Stomach (tissue), 8 donors: ENCODE measurements at regions not wholly inside any gene's neighbourhood (a gene's known extent, or its start where the extent isn't known, plus 50 kb on each side); places are given as distances from the start of the nearest gene placed in this dataset.
A peak's percentile ranks its signal among the peaks of the same experiment; 100 is the strongest.

Source experiments
- DNase-seq, 2 donors: peaks; one replicate each; pipeline versions ENCODE4 v3.0.0 to v3.0.0-alpha.2; 2013 to 2019
- H3K27ac ChIP-seq, 5 donors: fragments of 200-600 bp in 4 of 5; sonication (generic) in 4 of 5; one replicate each; pipeline ENCODE4 v1.5.1; 2013 to 2019; ENCODE audit warnings: mild to moderate bottlenecking in 1 of 5, moderate library complexity in 1 of 5
- H3K27me3 ChIP-seq, 3 donors: fragments of 200-600 bp; sonication (generic); one replicate each; pipeline ENCODE4 v1.5.1; 2017 to 2019; ENCODE audit warnings: mixed run types in 1 of 3
- H3K36me3 ChIP-seq, 4 donors: fragments of 200-600 bp; sonication (generic); 1 replicate in 3 of 4; 2 replicates in 1 of 4; pipeline ENCODE4 v1.5.1; 2016 to 2019
- H3K4me1 ChIP-seq, 4 donors: fragments of 200-600 bp; sonication (generic); one replicate each; pipeline ENCODE4 v1.5.1; 2016 to 2019
- H3K4me3 ChIP-seq, 4 donors: fragments of 200-600 bp; sonication (generic) in 3 of 4; one replicate each; pipeline ENCODE4 v1.5.1; 2016 to 2019; ENCODE audit warnings: mild to moderate bottlenecking in 1 of 4
- H3K9me3 ChIP-seq, 4 donors: fragments of 200-600 bp; sonication (generic); one replicate each; pipeline ENCODE4 v1.5.1; 2016 to 2019
- CTCF ChIP-seq, 7 experiments: fragments of 450-650 bp in 4 of 7; fragments of 200-600 bp in 3 of 7; sonication (generic) in 3 of 7; IDR thresholded peaks; one replicate each; pipeline ENCODE4 v1.5.1; 2016 to 2019; ENCODE audit warnings: antibody characterized with exemption in 7 of 7, control low read depth in 2 of 7, mild to moderate bottlenecking in 1 of 7
- EP300 ChIP-seq: sonication (generic); formaldehyde crosslinking; IDR thresholded peaks from one replicate; pipeline ENCODE4 v1.6.1; 2017; ENCODE audit warnings: antibody characterized with exemption
- POLR2A ChIP-seq, 4 donors: fragments of 450-650 bp; IDR thresholded peaks; one replicate each; pipeline ENCODE4 v1.6.1; 2016; ENCODE audit warnings: antibody characterized with exemption in 4 of 4, control low read depth in 2 of 4, mild to moderate bottlenecking in 1 of 4, moderate library complexity in 1 of 4
- POLR2AphosphoS5 ChIP-seq, 3 donors: sonication (generic); formaldehyde crosslinking; IDR thresholded peaks; one replicate each; pipeline ENCODE4 v1.6.1; 2016; ENCODE audit warnings: antibody characterized with exemption in 3 of 3
- WGBS, 5 donors: extraction: QIAGEN DNeasy Blood & Tissue Kit in 3 of 5; methylation state at CpG; one replicate each; pipeline versions ENCODE4 v1.1.5 to v1.1.7; 2013 to 2018; 5-methylcytosine and 5-hydroxymethylcytosine counted together
- intact Hi-C: fragments of 100-400 bp; cut with DNase I; formaldehyde crosslinking; loops from one replicate; pipeline ENCODE4 v1.15.1; 2023; ENCODE audit warnings: low total_unique reads
- donor health status: healthy with polysubstance abuse.
- donor health status: Bipolar disorder and iron deficiency.
- donor health status: healthy.

- TF ChIP-seq EP300 (no peak), POLR2A (IDR thresholded peaks at IDR 0.05) (no peak), CTCF (IDR thresholded peaks at IDR 0.05) (no peak), POLR2AphosphoS5 (IDR thresholded peaks at IDR 0.05) (no peak)
- Histone ChIP-seq H3K36me3 (no peaks in the 10 kb centered on the region), H3K4me3 (peak overlapping the region; percentile 44 to 52 (median 48)), H3K4me1 (peaks cover 17 to 30% (median 22%) of the 10 kb centered on the region in 4 donors), H3K27ac (peak overlapping the region in 2 of 5 donors; percentile 20 to 67), H3K27me3 (peaks cover 0 to 9% (median 0%) of the 10 kb centered on the region in 3 donors), H3K9me3 (no peaks in the 10 kb centered on the region)
- DNase-seq, result peak in 1 of 2 donors; percentile 88
- intact Hi-C loops, result loop anchor here (10.0 kb wide), 1 partner anchor 133 kb away; no protein-coding TSS in a partner anchor
- 4 to 22% (median 5%) methylated on average over 9 to 60 of the region's 60 CpGs for WGBS, 5 donors
Measured at GRCh38 chr1:43067977-43068751, 103.9 kb downstream of the EBNA1BP2 start.

- H3K4me1 ChIP-seq, result peaks cover 17 to 25% (median 21%) of the 10 kb centered on the region in 4 donors
- H3K27ac ChIP-seq, result no peak overlapping the region
- H3K4me3 ChIP-seq, result no peak overlapping the region
- no peak for DNase-seq
- no peaks in the 10 kb centered on the region for H3K9me3 ChIP-seq
- peaks cover 0 to 9% (median 0%) of the 10 kb centered on the region in 3 donors for H3K27me3 ChIP-seq
- TF ChIP-seq EP300 (no peak), CTCF (IDR thresholded peaks at IDR 0.05) (no peak), POLR2AphosphoS5 (IDR thresholded peaks at IDR 0.05) (no peak), POLR2A (IDR thresholded peaks at IDR 0.05) (no peak)
- no peaks in the 10 kb centered on the region for H3K36me3 ChIP-seq
- intact Hi-C loops, result loop anchor here (10.0 kb wide), 1 partner anchor 132 kb away; no protein-coding TSS in a partner anchor
- 89 to 98% (median 93%) methylated on average over 6 of the region's 6 CpGs for WGBS, 5 donors
Measured at GRCh38 chr1:43067233-43067745, 104.8 kb downstream of the EBNA1BP2 start.

- Histone ChIP-seq H3K27ac (no peak overlapping the region), H3K4me1 (peaks cover 17 to 25% (median 21%) of the 10 kb centered on the region in 4 donors), H3K27me3 (peaks cover 0 to 9% (median 0%) of the 10 kb centered on the region in 3 donors), H3K4me3 (no peak overlapping the region), H3K9me3 (no peaks in the 10 kb centered on the region), H3K36me3 (no peaks in the 10 kb centered on the region)
- 89 to 94% (median 92%) methylated on average over 7 to 9 of the region's 9 CpGs for WGBS, 5 donors
- no peak for DNase-seq
- no peak for TF ChIP-seq POLR2AphosphoS5 (IDR thresholded peaks at IDR 0.05)
- intact Hi-C loops, result loop anchor here (10.0 kb wide), 1 partner anchor 132 kb away; no protein-coding TSS in a partner anchor
Measured at GRCh38 chr1:43066578-43066977, 105.5 kb downstream of the EBNA1BP2 start.

- Histone ChIP-seq H3K4me1 (peaks cover 17 to 25% (median 21%) of the 10 kb centered on the region in 4 donors), H3K36me3 (no peaks in the 10 kb centered on the region), H3K27ac (no peak overlapping the region), H3K4me3 (no peak overlapping the region), H3K27me3 (peaks cover 0 to 9% (median 0%) of the 10 kb centered on the region in 3 donors), H3K9me3 (no peaks in the 10 kb centered on the region)
- TF ChIP-seq POLR2A (IDR thresholded peaks at IDR 0.05) (no peak), CTCF (IDR thresholded peaks at IDR 0.05) (no peak), EP300 (no peak), POLR2AphosphoS5 (IDR thresholded peaks at IDR 0.05) (no peak)
- no peak for DNase-seq
- intact Hi-C loops, result loop anchor here (10.0 kb wide), 1 partner anchor 131 kb away; no protein-coding TSS in a partner anchor
- 83 to 93% (median 90%) methylated on average over 13 of the region's 13 CpGs for WGBS, 5 donors
Measured at GRCh38 chr1:43065616-43066399, 106.3 kb downstream of the EBNA1BP2 start.
